Cerebellar cortex (tissue), 1 donor: ENCODE measurements at regions not wholly inside any gene's neighbourhood (a gene's known extent, or its start where the extent isn't known, plus 50 kb on each side); places are given as distances from the start of the nearest gene placed in this dataset.
"Not testable (repeated sequence)": the region's sequence is repeated elsewhere in the genome, so short reads cannot be mapped to it uniquely, and the experiment has no call there.

Experiments used
- DNase-seq: peaks from one replicate; pipeline ENCODE4 v3.0.0-alpha.2; 2015; ENCODE audit warnings: low spot score

DNA sequence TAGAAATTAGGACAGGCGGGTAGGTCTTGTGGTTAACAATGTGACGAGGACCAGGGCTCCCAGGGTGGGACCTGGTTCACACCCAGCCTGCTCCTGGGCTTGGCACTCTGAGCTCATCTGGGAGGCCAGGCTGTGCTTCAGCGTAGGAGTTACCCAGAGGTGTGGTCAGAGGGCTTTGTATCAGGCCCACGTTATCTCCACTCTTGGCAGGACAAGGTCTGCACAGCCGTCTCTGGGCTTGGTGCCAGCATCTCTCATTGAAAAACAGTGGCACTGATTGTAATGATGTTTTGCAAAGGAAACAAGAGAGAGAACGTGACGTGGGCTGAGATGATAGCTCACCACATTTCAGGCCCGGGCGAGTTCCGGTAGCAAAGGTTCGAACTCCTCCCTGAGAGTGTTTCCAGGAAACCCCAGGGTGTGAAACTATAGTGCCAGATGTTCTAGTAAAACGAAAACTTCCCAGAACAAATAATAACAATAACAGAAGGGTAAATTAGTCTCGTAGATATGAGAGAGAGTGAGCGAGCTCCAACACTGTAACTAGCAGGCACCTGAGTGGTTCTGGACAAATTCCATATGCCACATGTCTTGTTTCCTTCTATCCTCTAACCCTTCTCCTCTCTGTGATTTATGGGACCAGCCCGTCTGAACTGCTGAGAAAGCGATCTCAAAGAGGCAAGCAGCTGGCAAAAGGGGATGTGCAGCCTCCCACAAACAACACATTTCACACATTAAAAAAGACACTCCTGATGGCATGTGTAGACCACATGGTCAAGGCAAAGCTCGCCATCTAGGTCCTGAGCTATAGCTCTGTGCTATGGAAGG is 227.3 kb downstream of the KTN1 start:
- DNase-seq = peak; percentile 7

DNA sequence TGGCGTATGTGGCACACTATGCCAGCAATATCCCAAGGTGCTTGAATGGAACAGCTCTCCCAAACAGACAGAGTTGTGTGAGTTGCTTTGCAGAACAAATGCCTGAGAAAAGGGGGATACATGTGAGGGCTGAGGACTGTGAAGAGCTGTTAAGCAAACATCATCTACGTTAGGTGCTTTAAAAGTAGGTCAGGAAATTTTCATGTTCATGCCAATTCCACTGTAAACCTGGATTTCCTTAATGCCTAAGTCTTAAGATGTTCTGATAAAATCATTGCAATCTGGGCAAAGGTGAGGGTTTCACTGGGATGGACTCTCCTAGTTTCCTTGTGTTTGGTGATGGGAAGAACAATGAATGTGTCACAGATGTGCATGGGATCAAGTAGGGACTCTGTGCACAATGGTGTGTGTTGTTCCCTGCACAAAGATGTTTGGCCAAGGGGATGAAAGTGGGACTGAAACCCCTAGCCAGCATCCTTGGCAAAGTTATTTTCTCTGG is 227.9 kb downstream of the KTN1 start:
- no peak for DNase-seq

DNA sequence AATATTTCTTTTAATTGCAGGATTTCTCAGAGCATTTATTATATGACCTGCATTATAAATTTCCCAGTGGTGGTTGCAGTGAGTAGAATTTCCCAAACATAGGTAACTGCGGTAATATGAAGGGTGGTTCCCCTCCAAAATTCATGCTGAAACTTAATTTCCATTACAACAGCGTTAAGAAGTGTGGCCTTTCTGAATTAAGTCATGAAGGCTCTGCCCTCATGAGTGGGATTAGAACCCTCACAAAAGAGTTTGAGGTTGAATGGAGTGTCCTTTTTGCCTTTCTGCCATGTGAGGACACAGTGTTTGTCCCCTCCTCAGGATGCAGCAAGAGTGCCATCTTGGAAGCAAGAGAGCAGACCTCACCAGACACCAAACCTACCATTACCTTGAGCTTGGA is 233.6 kb downstream of the KTN1 start:
- no peak for DNase-seq

DNA sequence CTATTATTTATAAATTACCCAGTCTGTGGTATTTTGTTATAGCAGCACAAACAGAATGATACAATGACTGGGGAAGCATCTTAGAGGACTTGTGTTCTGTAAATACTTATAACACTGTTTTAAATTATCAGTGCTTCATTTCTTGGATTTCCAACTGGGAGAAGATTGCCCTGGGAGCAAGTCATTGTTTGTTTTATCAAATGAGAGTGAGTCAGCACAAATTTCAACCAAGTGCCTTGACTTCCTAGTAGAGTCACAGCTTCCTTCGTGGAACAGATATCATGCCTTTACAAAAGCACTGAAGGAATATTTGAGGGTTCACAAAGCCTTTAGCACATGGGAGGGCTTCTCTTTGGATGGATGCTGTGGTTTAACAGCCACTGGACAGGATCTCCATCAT is 234.1 kb downstream of the KTN1 start:
- DNase-seq = no peak

DNA sequence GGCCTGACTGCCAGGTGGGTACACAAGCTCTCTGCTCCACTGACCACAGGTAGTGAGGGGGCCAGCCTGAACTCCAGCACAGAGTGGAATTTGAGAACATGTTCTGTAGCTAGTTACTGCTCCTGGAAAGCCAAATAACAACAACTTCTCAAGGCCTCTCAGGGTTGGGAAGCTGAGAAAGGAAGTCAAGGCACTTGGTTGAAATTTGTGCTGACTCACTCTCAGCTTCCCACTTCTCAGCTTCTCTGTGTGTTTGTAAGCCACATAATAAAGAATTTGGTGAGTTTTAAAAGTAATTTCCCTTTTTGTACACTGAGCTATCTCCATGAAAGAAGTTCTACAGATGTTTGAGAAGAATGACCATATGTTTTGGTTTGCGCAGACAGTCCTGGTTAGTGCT is 234.9 kb downstream of the KTN1 start:
- no peak for DNase-seq

DNA sequence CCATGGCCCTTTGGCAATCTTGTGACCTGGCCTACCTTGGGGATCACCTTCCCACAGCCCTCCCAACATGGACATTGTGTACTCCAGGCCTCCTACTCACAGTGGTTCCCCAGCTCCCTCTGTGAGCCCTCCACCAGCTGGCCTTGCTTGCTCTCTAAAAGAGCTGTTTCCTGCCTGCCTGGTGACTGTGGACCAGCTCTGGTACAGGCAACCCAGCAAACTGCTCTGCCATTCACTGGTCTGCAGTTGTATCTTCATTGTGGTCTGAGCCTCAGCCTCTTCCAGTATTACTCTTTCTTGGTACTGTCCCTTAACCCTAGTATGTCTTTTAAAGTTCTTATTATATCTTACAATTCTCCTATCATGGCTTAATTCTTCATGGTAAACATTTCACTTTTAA is 236.2 kb downstream of the KTN1 start:
- DNase-seq = no peak

DNA sequence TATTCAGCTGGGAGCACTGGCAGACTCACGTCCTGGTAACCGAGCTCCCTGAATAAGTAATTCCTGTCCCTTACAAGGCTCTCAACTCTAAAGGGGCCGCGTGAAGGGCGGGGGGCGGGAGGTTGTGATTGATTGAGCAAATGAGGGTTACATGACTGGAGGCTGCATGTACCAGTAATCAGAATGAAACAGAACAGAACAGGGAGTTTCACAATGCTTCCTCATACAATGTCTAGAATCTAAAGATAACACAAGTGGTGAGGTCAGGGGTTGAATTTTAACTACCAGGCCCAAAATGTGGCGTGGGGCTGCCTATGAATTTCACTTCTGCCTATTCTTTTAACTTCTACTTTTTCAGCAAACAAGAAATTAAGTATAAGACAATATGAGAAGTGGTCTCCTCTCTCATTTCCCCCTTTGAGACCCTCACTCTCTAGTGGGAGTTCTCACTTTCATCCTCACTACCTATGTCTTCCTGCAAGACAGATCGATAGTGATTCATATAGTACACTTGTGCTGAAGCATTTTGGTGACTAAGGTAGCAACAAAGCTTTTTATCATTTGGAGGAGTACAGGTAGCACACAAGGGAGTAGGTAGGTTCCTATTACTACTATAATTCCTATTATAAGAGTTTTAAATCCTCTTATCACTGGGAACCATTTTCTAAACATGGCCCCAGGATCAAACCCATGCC is 239.8 kb downstream of the KTN1 start:
- DNase-seq = no peak

DNA sequence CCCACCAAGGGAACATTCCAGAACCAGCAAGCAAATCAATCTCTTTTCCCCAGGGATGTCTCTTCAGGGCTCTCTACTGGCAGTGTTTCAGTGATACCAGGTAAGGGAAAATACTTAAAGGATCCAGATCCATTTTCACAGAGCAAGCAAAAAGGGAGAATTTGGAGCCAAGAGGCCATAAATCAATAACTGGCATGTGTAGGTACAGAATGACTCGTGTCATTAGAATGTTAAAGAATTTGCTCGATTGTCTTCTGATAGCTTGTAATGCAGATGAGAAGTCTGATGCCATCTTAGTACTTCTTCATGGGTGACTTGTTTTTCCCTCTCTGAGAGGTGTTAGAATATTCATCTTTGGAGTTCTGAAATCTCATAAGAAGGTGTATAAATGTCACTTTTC is 242.9 kb downstream of the KTN1 start:
- no peak for DNase-seq

DNA sequence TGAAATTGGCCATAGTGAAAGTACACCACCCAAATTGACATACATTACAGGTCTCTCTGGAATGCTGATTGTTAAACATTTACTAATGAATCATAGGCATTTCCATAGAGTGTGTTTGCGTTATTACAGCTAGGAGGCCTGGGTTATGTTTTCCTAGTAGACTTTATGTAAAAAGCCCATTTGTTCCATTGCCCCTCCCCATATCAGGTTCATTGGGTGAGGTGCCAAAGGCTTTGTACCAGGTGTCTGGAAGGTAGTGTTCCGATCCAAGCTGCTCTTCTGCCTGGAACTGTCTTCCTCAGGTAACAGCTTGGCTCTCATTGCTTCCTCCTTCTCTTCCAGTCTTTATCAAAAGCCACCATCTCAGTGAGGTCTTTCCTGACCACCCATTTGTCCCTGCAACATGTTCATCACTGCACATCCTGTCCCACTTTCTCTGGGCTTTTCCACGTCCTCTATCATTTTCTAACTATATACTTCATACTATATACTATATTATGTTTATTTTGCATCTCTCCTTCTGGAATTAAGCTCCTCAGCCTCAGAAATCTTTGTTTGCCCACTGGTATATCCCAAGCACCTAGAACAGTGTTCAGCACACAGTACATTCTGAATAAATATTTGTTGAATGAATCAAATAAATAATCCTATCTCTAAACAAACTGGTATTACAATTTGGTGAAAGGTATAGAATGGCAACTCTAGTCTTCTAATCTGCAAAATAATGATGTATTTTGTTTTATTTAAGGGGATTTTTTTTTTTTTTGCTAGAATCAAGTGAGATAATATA is 252.3 kb downstream of the KTN1 start:
- DNase-seq = no peak

DNA sequence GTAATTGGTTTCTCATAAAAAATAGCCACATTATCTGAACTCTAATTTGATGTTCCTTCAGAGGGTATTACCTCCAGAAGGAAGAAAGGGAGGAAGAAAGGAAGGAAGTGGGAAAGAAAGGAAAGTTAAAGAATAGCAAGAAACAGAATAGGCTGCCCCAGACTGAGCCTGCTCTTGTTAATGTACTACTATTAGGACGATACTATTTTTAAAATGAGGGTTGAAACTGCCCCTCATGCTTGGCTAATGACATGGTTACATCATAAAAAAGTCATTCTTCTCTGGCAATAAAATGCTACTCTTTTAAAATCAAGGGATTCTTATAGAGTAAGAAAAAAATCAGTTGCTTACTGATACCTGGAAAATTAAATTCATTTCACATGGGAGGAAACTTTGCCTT is 253.0 kb downstream of the KTN1 start:
- no peak for DNase-seq

DNA sequence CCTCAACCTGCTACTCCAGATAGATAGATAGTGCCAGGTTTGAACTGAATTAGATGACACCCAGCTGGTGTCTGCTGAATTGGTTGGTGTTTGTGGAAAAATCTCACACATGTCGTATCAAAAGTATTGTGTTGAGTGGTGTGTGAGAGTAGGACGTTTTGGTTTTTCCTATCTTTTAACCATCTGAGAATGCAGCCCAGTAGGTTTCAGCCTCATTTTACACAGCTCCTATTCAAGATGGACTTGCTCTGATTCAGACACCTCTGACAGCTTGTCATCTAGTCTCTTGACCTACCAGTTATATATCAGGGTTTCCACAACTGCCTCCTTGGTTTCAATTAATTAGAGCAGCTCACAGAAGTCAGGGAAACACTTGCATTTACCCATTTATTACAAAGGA is 254.4 kb downstream of the KTN1 start:
- DNase-seq = no peak

DNA sequence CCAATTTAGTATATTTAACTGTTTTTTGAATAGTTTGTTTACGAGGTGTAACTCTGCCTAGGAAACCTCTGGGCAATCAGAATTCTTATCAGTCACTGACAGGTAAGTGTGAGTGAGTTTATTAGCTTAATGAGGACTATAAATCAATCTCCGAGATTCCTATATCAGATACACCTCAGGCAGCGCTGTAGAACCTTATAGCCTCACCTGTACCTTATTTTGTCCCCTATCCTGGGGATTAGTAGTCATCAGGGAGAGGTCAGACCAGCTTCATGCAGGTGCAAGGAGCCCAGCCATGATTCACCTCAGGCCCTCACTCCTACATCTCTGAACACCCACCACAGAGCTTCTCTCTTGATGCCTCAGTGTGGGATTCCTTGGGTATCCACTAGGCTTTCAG is 256.0 kb downstream of the KTN1 start:
- DNase-seq = no peak

DNA sequence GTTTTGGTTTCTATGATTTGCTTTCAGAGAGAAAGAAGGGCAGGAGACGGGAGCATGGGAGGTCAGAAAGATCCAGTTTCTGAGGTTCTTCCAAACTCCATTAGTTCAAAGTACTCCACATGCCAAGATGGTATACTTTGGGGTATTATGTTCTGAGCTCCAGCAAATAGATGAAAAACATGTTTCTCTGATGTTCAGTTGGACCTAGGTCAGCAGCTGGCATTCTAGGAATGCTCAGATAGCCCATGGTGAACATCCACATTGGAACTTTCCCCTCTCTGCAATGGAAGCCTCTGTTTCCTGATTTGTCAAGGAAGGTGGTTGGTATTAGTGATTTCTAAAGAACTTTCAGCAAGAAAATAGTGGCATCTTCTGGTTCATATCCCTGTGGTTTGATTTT is 257.5 kb downstream of the KTN1 start:
- DNase-seq = no peak

DNA sequence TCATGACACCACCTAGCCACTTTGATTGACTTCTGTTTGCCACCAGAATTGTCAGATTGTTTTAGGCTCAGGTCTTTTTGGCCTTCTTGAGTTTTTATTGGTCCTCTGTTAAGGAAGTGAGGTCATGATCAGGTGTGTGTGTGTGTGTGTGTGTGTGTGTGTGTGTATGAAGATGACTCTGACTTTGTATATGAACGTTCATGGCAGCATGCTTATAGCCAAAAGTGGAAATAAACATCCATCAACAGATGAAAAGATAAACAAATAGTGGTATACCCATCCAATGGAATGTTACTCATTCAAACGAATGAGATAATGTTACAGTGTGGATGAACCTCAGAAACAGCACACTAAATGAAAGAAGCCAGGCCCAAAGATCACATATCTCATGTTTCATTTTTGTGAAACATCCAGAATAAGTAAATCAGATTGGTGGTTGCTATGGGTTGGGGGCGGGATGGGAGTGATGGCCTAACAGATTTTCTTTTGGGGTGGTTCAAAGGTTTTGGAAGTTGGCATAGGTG is 258.6 kb downstream of the KTN1 start:
- DNase-seq = no peak

DNA sequence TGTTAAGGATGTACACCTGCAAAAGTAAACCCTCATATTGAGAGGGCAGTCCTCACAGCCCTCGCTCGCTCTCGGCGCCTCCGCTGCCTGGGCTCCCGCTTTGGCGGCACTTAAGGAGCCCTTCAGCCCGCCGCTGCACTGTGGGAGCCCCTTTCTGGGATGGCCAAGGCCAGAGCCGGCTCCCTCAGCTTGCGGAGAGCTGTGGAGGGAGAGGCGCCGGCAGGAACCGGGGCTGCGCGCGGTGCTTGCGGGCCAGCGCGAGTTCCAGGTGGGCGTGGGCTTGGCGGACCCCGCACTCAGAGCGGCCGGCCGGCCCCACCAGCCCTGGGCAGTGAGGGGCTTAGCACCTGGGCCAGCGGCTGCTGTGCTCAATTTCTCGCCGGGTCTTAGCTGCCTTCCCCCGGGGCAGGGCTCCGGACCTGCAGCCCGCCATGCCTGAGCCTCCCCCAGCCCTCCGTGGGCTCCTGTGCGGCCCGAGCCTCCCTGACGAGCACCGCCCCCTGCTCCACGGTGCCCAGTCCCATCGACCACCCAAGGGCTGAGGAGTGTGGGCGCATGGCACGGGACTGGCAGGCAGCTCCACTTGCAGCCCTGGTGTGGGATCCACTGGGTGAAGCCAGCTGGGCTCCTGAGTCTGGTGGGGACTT is 259.4 kb downstream of the KTN1 start:
- DNase-seq = not testable (repeated sequence)

DNA sequence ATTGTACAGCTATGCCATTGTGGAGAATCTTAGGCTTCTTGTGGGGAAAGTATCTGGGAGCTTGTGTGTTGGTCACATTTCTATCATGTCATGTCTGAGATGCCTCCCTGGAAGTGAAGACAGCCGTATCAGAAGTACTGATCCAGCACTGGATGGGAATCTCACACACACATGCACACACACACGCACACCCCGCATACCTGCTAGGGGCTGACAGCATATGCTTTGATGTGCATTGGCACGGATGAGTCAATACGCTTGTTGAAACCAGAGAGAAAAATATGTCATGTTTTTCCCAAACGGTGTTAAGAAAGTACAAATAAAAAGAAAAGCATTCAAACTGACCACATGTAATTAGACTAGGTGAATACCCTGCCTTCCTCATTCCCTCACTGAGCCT is 260.8 kb downstream of the KTN1 start:
- DNase-seq = no peak

DNA sequence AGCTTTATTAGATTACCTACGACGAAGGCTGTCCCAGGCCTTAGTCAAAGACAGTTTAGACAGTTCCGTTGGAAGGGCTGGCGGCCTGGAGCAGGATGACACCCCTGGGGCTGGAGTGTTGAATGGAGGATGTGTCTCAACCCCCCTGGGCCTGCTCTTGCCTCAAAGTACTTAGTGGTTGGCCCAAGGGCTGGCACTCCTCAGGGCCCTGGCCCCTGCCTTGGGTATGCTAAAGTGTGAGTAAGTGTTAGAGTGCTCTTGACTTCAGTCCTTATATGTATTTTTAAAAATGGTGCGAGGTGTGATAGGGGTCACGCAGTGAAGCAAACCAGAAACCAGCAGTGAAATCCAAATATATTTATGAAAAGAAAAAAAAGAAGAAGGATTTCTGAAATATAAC is 261.6 kb downstream of the KTN1 start:
- DNase-seq = no peak

DNA sequence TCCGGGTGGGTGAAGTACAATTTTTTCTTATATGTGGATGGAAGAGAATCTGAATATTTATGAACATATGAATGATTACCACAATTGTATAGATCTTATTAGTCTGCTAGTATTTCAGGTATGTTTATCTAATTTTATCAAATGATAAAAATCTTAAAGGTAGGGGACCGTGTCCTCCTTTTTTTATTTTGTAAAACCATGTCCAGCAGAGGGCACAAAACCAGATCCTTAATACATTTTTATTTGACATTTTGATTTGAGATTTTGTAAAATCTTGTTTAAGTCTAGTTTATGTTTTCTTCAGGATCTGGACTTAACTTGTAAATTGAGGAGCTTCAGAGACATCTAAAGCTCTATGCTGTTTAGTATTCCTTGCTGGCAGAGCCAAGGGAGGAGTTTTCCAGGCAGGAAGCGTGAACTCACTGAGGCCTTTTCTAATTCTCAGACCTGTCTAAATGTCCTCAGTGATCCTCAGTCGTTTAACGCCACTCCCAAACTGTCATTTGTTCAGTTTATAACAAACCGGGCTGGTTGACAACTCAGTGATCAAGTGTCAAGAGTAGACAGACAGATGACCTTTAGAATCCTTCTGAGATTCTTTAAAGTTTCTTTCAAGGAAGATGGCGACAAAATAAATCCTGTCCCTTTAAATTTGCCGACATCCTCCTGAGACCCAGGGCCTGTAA is 263.9 kb downstream of the KTN1 start:
- DNase-seq = no peak

DNA sequence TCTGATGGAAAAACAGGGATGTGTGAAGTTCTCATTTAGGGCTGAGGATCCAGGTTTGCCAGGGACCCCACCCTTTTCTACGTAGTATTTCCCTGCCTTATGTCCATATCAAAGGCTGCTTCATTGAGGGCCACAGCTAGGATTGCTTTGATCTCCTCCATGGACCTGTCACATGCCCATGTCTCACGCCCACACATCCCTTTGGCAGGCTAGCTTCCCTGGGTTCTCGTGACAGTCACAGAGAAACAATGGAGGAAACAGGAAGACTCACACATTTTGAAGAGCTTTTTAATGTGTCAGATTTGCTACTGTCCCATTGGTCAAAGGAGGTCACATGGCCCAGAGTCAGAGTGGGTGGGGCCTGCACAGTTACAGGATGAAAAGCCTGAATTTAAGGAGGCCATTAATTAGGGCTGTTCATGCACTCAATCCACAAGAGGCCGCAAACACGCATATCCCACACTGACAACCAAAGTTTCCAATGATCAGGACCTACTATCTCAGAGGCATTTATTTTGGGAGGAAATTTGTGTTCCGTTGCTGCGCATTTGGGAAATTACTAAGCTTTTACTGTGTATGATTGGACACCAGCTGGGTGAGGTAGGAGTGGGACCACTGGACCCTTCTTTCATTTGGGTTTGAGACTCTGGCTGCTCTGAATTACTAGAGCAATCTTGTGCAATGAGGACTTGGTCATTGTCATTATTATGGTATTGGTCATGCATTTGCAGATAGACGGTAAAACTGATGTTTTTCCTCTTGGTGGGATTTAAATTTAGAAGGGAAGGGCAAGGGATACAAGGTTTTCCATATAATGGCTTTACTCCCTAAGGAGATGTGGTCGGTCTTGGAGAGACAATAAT is 266.2 kb downstream of the KTN1 start:
- DNase-seq = no peak

DNA sequence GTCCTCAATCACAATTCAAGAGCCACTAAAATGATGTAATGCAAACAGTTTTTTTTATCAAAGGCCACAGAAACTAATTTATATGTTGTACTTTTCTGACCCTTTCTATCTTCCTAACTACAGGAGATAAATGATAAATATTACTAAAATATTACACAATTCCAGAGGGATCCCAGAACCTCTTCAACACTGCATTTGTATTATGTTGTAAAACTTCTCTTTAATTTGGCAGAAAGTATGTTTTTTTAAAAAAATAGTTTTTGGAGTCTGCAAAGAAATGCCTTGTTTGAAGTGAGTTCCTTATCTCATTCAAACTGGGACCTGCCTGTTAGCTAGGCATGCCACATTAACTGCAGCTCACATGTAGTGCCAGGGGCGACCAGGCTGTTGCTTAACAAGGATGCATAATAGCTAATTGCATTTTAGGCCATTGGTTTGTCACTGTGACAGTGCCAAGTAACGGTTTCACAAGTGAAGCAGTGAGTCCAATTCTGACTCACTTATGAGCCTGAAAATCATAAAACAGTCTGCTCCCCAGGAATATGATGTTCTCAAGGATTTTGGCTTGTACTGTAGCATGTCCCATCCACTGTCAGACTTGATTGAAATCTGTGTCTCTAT is 266.9 kb downstream of the KTN1 start:
- DNase-seq = no peak
